HFFc6 (cell line): ENCODE measurements at regions not wholly inside any gene's neighbourhood (a gene's known extent, or its start where the extent isn't known, plus 50 kb on each side); places are given as distances from the start of the nearest gene placed in this dataset.
A peak's percentile ranks its signal among the peaks of the same experiment; 100 is the strongest.

Source experiments
- DNase-seq: peaks from one replicate; pipeline ENCODE4 v3.0.0-alpha.2; 2018
- H3K27ac Mint-ChIP-seq: 2 replicates; pipeline ENCODE4 v1.8.0; 2020; ENCODE audit warnings: mild to moderate bottlenecking, mixed read lengths
- H3K27me3 Mint-ChIP-seq: 2 replicates; pipeline ENCODE4 v1.8.0; 2021; ENCODE audit warnings: mild to moderate bottlenecking, moderate library complexity, mixed read lengths; ENCODE audit not compliant: insufficient read depth
- H3K36me3 Mint-ChIP-seq: 2 replicates; pipeline ENCODE4 v1.8.0; 2021; ENCODE audit warnings: low read depth, mixed read lengths
- H3K4me1 Mint-ChIP-seq: 2 replicates; pipeline ENCODE4 v1.8.0; 2020; ENCODE audit warnings: low read depth, mixed read lengths
- H3K4me3 Mint-ChIP-seq: 2 replicates; pipeline ENCODE4 v1.8.0; 2020; ENCODE audit warnings: mild to moderate bottlenecking, moderate library complexity, mixed read lengths
- H3K9me3 Mint-ChIP-seq: 2 replicates; pipeline ENCODE4 v1.8.0; 2020; ENCODE audit warnings: mild to moderate bottlenecking, mixed read lengths
- CTCF ChIP-seq: fragments of 200-600 bp; sonication (generic); IDR thresholded peaks from 2 replicates; pipeline ENCODE4 v1.5.0; 2021; ENCODE audit warnings: antibody characterized with exemption, mild to moderate bottlenecking

GRCh38 chr2:234310166-234310565 is 186.7 kb downstream of the ARL4C start:
- DNase-seq: no peak
- Mint-ChIP-seq H3K27me3 (peaks cover 12% of the 10 kb centered on the region), H3K27ac (no peak overlapping the region), H3K4me1 (peaks cover 26% of the 10 kb centered on the region), H3K36me3 (peaks cover 10% of the 10 kb centered on the region), H3K4me3 (no peak overlapping the region), H3K9me3 (no peaks in the 10 kb centered on the region; the same call in 1 of the 2 replicates)
- TF ChIP-seq CTCF: no peak

GRCh38 chr2:234309431-234309830 is 187.4 kb downstream of the ARL4C start:
- Mint-ChIP-seq H3K4me1 (peaks cover 33% of the 10 kb centered on the region), H3K36me3 (peaks cover 10% of the 10 kb centered on the region), H3K27ac (peak overlapping the region; percentile 72; the same call in 1 of the 2 replicates), H3K4me3 (no peak overlapping the region; the same call in 1 of the 2 replicates), H3K27me3 (peaks cover 12% of the 10 kb centered on the region), H3K9me3 (no peaks in the 10 kb centered on the region; the same call in 1 of the 2 replicates)
- DNase-seq: no peak
- no peak for TF ChIP-seq CTCF

GRCh38 chr2:234308813-234309195 is 188.1 kb downstream of the ARL4C start:
- Mint-ChIP-seq H3K4me3 (peak overlapping the region; percentile 58; the same call in 1 of the 2 replicates), H3K27ac (peak overlapping the region; percentile 72; the same call in 1 of the 2 replicates), H3K27me3 (peaks cover 12% of the 10 kb centered on the region), H3K36me3 (peaks cover 10% of the 10 kb centered on the region), H3K4me1 (peaks cover 36% of the 10 kb centered on the region), H3K9me3 (no peaks in the 10 kb centered on the region; the same call in 1 of the 2 replicates)
- no peak for TF ChIP-seq CTCF
- DNase-seq: no peak

GRCh38 chr2:234308073-234308812 is 188.6 kb downstream of the ARL4C start:
- H3K36me3 Mint-ChIP-seq: peaks cover 10% of the 10 kb centered on the region
- no peak overlapping the region for H3K4me3 Mint-ChIP-seq
- peaks cover 36% of the 10 kb centered on the region for H3K4me1 Mint-ChIP-seq
- peak; percentile 21; the same call in 1 of the 2 replicates for TF ChIP-seq CTCF
- no peaks in the 10 kb centered on the region; the same call in 1 of the 2 replicates for H3K9me3 Mint-ChIP-seq
- peak overlapping the region; percentile 72; the same call in 1 of the 2 replicates for H3K27ac Mint-ChIP-seq
- DNase-seq: no peak
- peaks cover 12% of the 10 kb centered on the region for H3K27me3 Mint-ChIP-seq

GRCh38 chr2:234307322-234307961 is 189.4 kb downstream of the ARL4C start:
- Mint-ChIP-seq H3K4me1 (peaks cover 37% of the 10 kb centered on the region), H3K36me3 (peaks cover 10% of the 10 kb centered on the region), H3K27ac (no peak overlapping the region; the same call in 1 of the 2 replicates), H3K4me3 (no peak overlapping the region), H3K27me3 (peaks cover 14% of the 10 kb centered on the region), H3K9me3 (no peaks in the 10 kb centered on the region; the same call in 1 of the 2 replicates)
- DNase-seq: no peak
- TF ChIP-seq CTCF: no peak
